HCEC 1CT (cell line): ENCODE measurements at regions not wholly inside any gene's neighbourhood (a gene's known extent, or its start where the extent isn't known, plus 50 kb on each side); places are given as distances from the start of the nearest gene placed in this dataset.

Experiments
- DNase-seq: peaks from one replicate; pipeline ENCODE4 v3.0.0-alpha.2; 2017

DNA sequence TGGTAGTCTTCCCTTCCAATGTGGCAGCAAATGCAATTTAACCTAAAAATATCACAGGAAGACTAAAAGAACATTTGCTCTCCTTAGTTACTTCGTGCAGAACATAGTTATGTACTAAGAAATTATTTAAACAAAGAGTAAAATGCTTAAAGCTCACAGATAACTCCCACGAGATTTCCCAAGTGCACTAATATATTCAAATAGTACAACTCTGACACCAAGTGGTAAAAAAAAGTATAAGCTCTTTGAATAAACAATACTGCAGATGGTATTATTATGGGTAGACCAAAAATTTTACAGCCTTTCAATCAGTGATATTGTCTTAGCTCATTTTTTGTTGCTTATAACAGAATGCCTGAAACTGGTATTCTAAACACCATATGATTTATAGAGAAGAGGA lies 52.8 kb upstream of the FILIP1 start:
- DNase-seq: peak; percentile 43

DNA sequence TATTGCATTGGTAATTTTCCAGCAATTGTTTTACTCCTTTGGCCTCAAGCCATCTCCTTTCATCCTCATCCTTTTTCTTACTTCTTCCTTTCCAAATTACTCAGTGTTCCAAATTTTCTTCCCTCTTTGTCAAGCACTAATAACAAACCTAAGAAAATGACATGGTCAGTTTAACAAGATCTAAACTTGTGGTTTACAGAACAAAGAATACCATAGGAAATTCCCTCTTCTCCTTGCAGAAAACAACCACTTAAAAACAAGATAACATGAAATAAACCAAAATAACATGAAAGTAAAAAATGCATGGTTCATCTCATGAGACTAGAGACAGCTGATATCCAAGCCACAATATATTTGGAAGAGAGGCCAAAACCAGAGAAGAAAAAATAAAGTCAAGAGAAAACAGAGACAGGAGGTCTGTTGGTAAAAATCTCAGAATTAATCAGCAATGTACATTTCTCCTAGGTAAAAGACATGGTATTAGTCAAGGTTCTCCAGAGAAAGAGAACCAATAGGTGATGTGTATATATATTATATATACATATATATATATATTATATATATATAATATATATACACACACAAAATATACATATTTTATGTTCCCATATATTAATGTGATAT lies 51.0 kb upstream of the SENP6 start:
- DNase-seq: no peak

- DNase-seq: no peak
Measured at GRCh38 chr6:75551367-75551952, 50.2 kb upstream of the SENP6 start.
